ENCODE measurements at regions not wholly inside any gene's neighbourhood (a gene's known extent, or its start where the extent isn't known, plus 50 kb on each side); places are given as distances from the start of the nearest gene placed in this dataset.

DNA sequence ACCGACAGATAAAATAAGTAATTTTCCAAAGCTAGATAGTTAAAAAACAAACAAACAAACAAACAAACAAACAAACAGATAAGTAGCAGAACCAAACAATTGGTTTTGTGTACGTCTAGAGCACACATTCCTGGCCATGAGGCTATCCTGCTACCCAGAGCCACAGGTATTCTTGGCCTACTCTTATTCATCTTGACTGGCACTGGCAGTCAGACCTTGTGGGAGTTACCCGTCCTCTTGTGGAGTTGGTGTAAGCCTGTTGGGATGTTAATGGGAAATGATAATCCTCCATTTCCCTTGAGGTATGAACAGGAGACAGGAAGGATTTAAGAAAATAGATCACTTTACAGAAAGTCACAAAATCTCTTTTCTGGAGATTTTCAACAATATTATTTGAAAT, 142.4 kb upstream of the MEOX2 start:
- ChIA-PET POLR2A (ENCODE audit: low non-redundant PET) (no interaction called here), CTCF (no interaction called here)
- H3K4me1 ChIP-seq (ENCODE audit: insufficient read depth, low read length, poor library complexity, severe bottlenecking), result peaks cover 13% of the 10 kb centered on the region
- TF ChIP-seq EZH2 (IDR thresholded peaks at IDR 0.05; ENCODE audit: borderline replicate concordance, low read depth, low read length, poor library complexity, severe bottlenecking) (no peak), CTCF (conservative IDR thresholded peaks at IDR 0.05; ENCODE audit: low read depth, low read length) (no peak)
- BruUV-seq (replicated peaks), result no TSS peak
- no peak overlapping the region for H3K27ac ChIP-seq (ENCODE audit: low read depth, low read length, poor library complexity, severe bottlenecking)
- intact Hi-C loops (cut with micrococcal nuclease; ENCODE audit: unreplicated experiment), result loop anchor here (10.0 kb wide), 1 partner anchor 184 kb away; no protein-coding TSS in a partner anchor
- H3K4me3 ChIP-seq (ENCODE audit: low read depth, low read length, poor library complexity, severe bottlenecking), result no peak overlapping the region
- H3K36me3 ChIP-seq (ENCODE audit: insufficient read depth, low read length, poor library complexity, severe bottlenecking), result no peaks in the 10 kb centered on the region
- peak; percentile 50 for DNase-seq (ENCODE audit: low spot score)
- H3K27me3 ChIP-seq (replicated peaks; ENCODE audit: insufficient read depth, low read depth, low read length, poor library complexity), result no peaks in the 10 kb centered on the region
- H3K9me3 ChIP-seq (ENCODE audit: low read depth, low read length, poor library complexity, severe bottlenecking), result no peaks in the 10 kb centered on the region

DNA sequence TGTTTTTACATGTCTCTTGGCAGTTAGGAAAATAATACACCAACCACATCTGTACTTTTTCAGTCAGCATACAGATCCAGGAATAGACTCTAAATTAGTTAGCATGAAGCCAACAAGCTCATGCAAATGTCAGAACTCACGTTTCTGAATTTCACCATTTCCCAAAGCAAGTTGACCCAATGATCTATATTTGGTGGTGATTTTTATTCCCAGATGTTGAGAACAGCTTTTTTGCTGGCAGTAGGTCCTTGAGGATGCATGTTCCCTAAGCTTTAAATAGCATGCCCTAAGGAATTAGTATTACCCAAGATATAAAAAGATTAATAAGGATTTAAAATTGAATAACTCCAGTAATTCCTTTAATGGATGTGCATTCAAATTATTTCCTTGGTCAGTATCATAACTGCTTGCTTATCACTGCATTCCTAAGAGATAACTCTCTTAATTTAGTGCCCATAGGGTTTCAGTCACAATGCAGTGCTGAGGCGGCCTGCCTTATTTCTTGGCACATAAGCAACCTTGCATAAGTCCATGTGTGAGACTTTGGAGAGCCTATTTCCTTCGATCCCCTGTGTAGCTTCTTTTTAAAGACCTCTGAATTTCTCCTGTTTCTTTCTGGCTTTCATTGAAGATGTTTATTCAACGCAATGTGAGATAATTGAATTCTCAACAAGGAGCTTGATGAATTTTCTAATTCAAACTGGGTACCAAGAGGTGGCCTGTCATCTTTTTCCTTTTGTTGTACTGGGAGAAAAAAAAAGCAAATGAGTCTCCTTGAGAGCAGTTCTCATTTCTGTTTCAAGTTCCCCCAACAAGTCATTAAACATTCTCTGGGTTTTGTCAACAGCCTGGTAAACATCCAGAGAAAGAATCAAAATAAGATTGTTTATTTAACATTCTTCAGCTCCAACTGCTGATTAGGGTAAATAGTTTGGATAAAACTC, 135.3 kb upstream of the MEOX2 start:
- intact Hi-C loops (cut with micrococcal nuclease; ENCODE audit: unreplicated experiment), result loop anchor here (10.0 kb wide), 1 partner anchor 177 kb away; no protein-coding TSS in a partner anchor
- BruUV-seq (replicated peaks), result no TSS peak
- Histone ChIP-seq H3K4me3 (ENCODE audit: low read depth, low read length, poor library complexity, severe bottlenecking) (no peak overlapping the region), H3K36me3 (ENCODE audit: insufficient read depth, low read length, poor library complexity, severe bottlenecking) (no peaks in the 10 kb centered on the region), H3K27me3 (replicated peaks; ENCODE audit: insufficient read depth, low read depth, low read length, poor library complexity) (no peaks in the 10 kb centered on the region), H3K27ac (ENCODE audit: low read depth, low read length, poor library complexity, severe bottlenecking) (no peak overlapping the region), H3K9me3 (ENCODE audit: low read depth, low read length, poor library complexity, severe bottlenecking) (no peaks in the 10 kb centered on the region), H3K4me1 (ENCODE audit: insufficient read depth, low read length, poor library complexity, severe bottlenecking) (peaks cover 7% of the 10 kb centered on the region)
- peak; percentile 54 for DNase-seq (ENCODE audit: low spot score)
- TF ChIP-seq CTCF (conservative IDR thresholded peaks at IDR 0.05; ENCODE audit: low read depth, low read length) (no peak), EZH2 (IDR thresholded peaks at IDR 0.05; ENCODE audit: borderline replicate concordance, low read depth, low read length, poor library complexity, severe bottlenecking) (no peak)
- POLR2A ChIA-PET (ENCODE audit: low non-redundant PET), result no interaction called here
- CTCF ChIA-PET, result no interaction called here

- TF ChIP-seq EZH2 (IDR thresholded peaks at IDR 0.05; ENCODE audit: borderline replicate concordance, low read depth, low read length, poor library complexity, severe bottlenecking) (no peak), CTCF (conservative IDR thresholded peaks at IDR 0.05; ENCODE audit: low read depth, low read length) (no peak)
- ChIA-PET POLR2A (ENCODE audit: low non-redundant PET) (no interaction called here), CTCF (no interaction called here)
- intact Hi-C loops (cut with micrococcal nuclease; ENCODE audit: unreplicated experiment), result loop anchor here (10.0 kb wide), 1 partner anchor 176 kb away; no protein-coding TSS in a partner anchor
- DNase-seq (ENCODE audit: low spot score), result no peak
- H3K36me3 ChIP-seq (ENCODE audit: insufficient read depth, low read length, poor library complexity, severe bottlenecking), result no peaks in the 10 kb centered on the region
- no peak overlapping the region for H3K4me3 ChIP-seq (ENCODE audit: low read depth, low read length, poor library complexity, severe bottlenecking)
- H3K27ac ChIP-seq (ENCODE audit: low read depth, low read length, poor library complexity, severe bottlenecking), result no peak overlapping the region
- H3K4me1 ChIP-seq (ENCODE audit: insufficient read depth, low read length, poor library complexity, severe bottlenecking), result peaks cover 7% of the 10 kb centered on the region
- H3K9me3 ChIP-seq (ENCODE audit: low read depth, low read length, poor library complexity, severe bottlenecking), result no peaks in the 10 kb centered on the region
- no peaks in the 10 kb centered on the region for H3K27me3 ChIP-seq (replicated peaks; ENCODE audit: insufficient read depth, low read depth, low read length, poor library complexity)
- BruUV-seq (replicated peaks), result no TSS peak
Observed at GRCh38 chr7:15820319-15820718, 133.8 kb upstream of the MEOX2 start.

All from A673 (cell line).